ENCODE measurements at regions not wholly inside any gene's neighbourhood (a gene's known extent, or its start where the extent isn't known, plus 50 kb on each side); places are given as distances from the start of the nearest gene placed in this dataset.

- Mint-ChIP-seq H3K36me3 (ENCODE audit: low read depth) (no peaks in the 10 kb centered on the region), H3K9me3 (peaks cover 2% of the 10 kb centered on the region), H3K27ac (no peak overlapping the region), H3K27me3 (ENCODE audit: low read depth) (no peaks in the 10 kb centered on the region), H3K4me3 (no peak overlapping the region), H3K4me1 (peaks cover 6% of the 10 kb centered on the region)
- no peak for TF ChIP-seq CTCF (IDR thresholded peaks at IDR 0.05; ENCODE audit: unreplicated experiment in 3 of 3)
Observed at GRCh38 chr4:57488366-57489162, 378.4 kb upstream of the IGFBP7 start.

- Mint-ChIP-seq H3K9me3 (peaks cover 14% of the 10 kb centered on the region), H3K27ac (no peak overlapping the region), H3K4me1 (no peaks in the 10 kb centered on the region), H3K27me3 (ENCODE audit: low read depth) (no peaks in the 10 kb centered on the region), H3K36me3 (ENCODE audit: low read depth) (peaks cover 3% of the 10 kb centered on the region), H3K4me3 (no peak overlapping the region)
- TF ChIP-seq CTCF (IDR thresholded peaks at IDR 0.05; ENCODE audit: unreplicated experiment in 3 of 3) = no peak
Observed at GRCh38 chr4:57475424-57475823, 365.2 kb upstream of the IGFBP7 start.

GRCh38 chr4:57465321-57466056, 355.3 kb upstream of the IGFBP7 start:
- H3K27me3 Mint-ChIP-seq (ENCODE audit: low read depth) = no peaks in the 10 kb centered on the region
- H3K4me1 Mint-ChIP-seq = peaks cover 24% of the 10 kb centered on the region
- peak overlapping the region in 1 of 3 experiments; percentile 27 for H3K4me3 Mint-ChIP-seq
- TF ChIP-seq CTCF (IDR thresholded peaks at IDR 0.05; ENCODE audit: unreplicated experiment in 3 of 3) = no peak
- H3K36me3 Mint-ChIP-seq (ENCODE audit: low read depth) = no peaks in the 10 kb centered on the region
- no peak overlapping the region for H3K27ac Mint-ChIP-seq
- H3K9me3 Mint-ChIP-seq = peaks cover 23% of the 10 kb centered on the region

GRCh38 chr4:57462843-57463242, 352.7 kb upstream of the IGFBP7 start:
- no peak overlapping the region for H3K27ac Mint-ChIP-seq
- no peaks in the 10 kb centered on the region for H3K36me3 Mint-ChIP-seq (ENCODE audit: low read depth)
- H3K4me1 Mint-ChIP-seq = peaks cover 24% of the 10 kb centered on the region
- no peak overlapping the region for H3K4me3 Mint-ChIP-seq
- H3K27me3 Mint-ChIP-seq (ENCODE audit: low read depth) = no peaks in the 10 kb centered on the region
- H3K9me3 Mint-ChIP-seq = peaks cover 15% of the 10 kb centered on the region
- no peak for TF ChIP-seq CTCF (IDR thresholded peaks at IDR 0.05; ENCODE audit: unreplicated experiment in 3 of 3)

- no peak for TF ChIP-seq CTCF (IDR thresholded peaks at IDR 0.05; ENCODE audit: unreplicated experiment in 3 of 3)
- no peak overlapping the region for H3K27ac Mint-ChIP-seq
- H3K9me3 Mint-ChIP-seq = peaks cover 28% of the 10 kb centered on the region
- peaks cover 20% of the 10 kb centered on the region for H3K4me1 Mint-ChIP-seq
- H3K36me3 Mint-ChIP-seq (ENCODE audit: low read depth) = peaks cover 4% of the 10 kb centered on the region
- H3K4me3 Mint-ChIP-seq = no peak overlapping the region
- no peaks in the 10 kb centered on the region for H3K27me3 Mint-ChIP-seq (ENCODE audit: low read depth)
Observed at GRCh38 chr4:57460967-57461366, 350.8 kb upstream of the IGFBP7 start.
